ENCODE measurements at regions not wholly inside any gene's neighbourhood (a gene's known extent, or its start where the extent isn't known, plus 50 kb on each side); places are given as distances from the start of the nearest gene placed in this dataset.

- Mint-ChIP-seq H3K36me3 (ENCODE audit: low read depth) (no peaks in the 10 kb centered on the region), H3K4me3 (no peak overlapping the region), H3K9me3 (no peaks in the 10 kb centered on the region), H3K4me1 (ENCODE audit: low read depth) (no peaks in the 10 kb centered on the region), H3K27ac (no peak overlapping the region), H3K27me3 (no peaks in the 10 kb centered on the region)
- intact Hi-C loops (cut with micrococcal nuclease), result no loop called here
Measured at GRCh38 chr11:119847853-119848252, 118.9 kb upstream of the NECTIN1 start.

GRCh38 chr11:119846374-119846773, 117.4 kb upstream of the NECTIN1 start:
- no peaks in the 10 kb centered on the region for H3K4me1 Mint-ChIP-seq (ENCODE audit: low read depth)

GRCh38 chr11:119845756-119846155, 116.8 kb upstream of the NECTIN1 start:
- intact Hi-C loops (cut with micrococcal nuclease), result no loop called here
- peaks cover 2% of the 10 kb centered on the region for H3K27me3 Mint-ChIP-seq
- H3K27ac Mint-ChIP-seq, result no peak overlapping the region
- no peaks in the 10 kb centered on the region for H3K4me1 Mint-ChIP-seq (ENCODE audit: low read depth)
- H3K36me3 Mint-ChIP-seq (ENCODE audit: low read depth), result no peaks in the 10 kb centered on the region
- H3K4me3 Mint-ChIP-seq, result no peak overlapping the region
- no peaks in the 10 kb centered on the region for H3K9me3 Mint-ChIP-seq

More at GRCh38 chr11:119846374-119846773, 117.4 kb upstream of the NECTIN1 start:
- Mint-ChIP-seq H3K9me3 (no peaks in the 10 kb centered on the region), H3K27me3 (peaks cover 2% of the 10 kb centered on the region), H3K36me3 (ENCODE audit: low read depth) (no peaks in the 10 kb centered on the region), H3K4me3 (no peak overlapping the region), H3K27ac (no peak overlapping the region)
- intact Hi-C loops (cut with micrococcal nuclease), result no loop called here

- intact Hi-C loops (cut with micrococcal nuclease), result no loop called here
- no peaks in the 10 kb centered on the region for H3K36me3 Mint-ChIP-seq (ENCODE audit: low read depth)
- H3K4me3 Mint-ChIP-seq, result no peak overlapping the region
- no peaks in the 10 kb centered on the region for H3K4me1 Mint-ChIP-seq (ENCODE audit: low read depth)
- no peaks in the 10 kb centered on the region for H3K9me3 Mint-ChIP-seq
- H3K27me3 Mint-ChIP-seq, result peaks cover 2% of the 10 kb centered on the region
- H3K27ac Mint-ChIP-seq, result no peak overlapping the region
Measured at GRCh38 chr11:119845305-119845704, 116.3 kb upstream of the NECTIN1 start.

GRCh38 chr11:119844808-119845207, 115.8 kb upstream of the NECTIN1 start:
- Mint-ChIP-seq H3K27me3 (peaks cover 6% of the 10 kb centered on the region), H3K27ac (no peak overlapping the region), H3K9me3 (no peaks in the 10 kb centered on the region), H3K4me3 (no peak overlapping the region), H3K4me1 (ENCODE audit: low read depth) (no peaks in the 10 kb centered on the region), H3K36me3 (ENCODE audit: low read depth) (no peaks in the 10 kb centered on the region)
- intact Hi-C loops (cut with micrococcal nuclease), result no loop called here

- Mint-ChIP-seq H3K27me3 (peaks cover 12% of the 10 kb centered on the region), H3K36me3 (ENCODE audit: low read depth) (no peaks in the 10 kb centered on the region), H3K27ac (no peak overlapping the region), H3K4me1 (ENCODE audit: low read depth) (no peaks in the 10 kb centered on the region), H3K9me3 (no peaks in the 10 kb centered on the region), H3K4me3 (no peak overlapping the region)
- intact Hi-C loops (cut with micrococcal nuclease), result no loop called here
Measured at GRCh38 chr11:119843877-119844276, 114.9 kb upstream of the NECTIN1 start.

GRCh38 chr11:119842731-119843130, 113.7 kb upstream of the NECTIN1 start:
- H3K4me3 Mint-ChIP-seq, result no peak overlapping the region
- no peak overlapping the region for H3K27ac Mint-ChIP-seq
- H3K4me1 Mint-ChIP-seq (ENCODE audit: low read depth), result no peaks in the 10 kb centered on the region
- H3K36me3 Mint-ChIP-seq (ENCODE audit: low read depth), result no peaks in the 10 kb centered on the region
- H3K27me3 Mint-ChIP-seq, result peaks cover 17% of the 10 kb centered on the region
- H3K9me3 Mint-ChIP-seq, result no peaks in the 10 kb centered on the region
- intact Hi-C loops (cut with micrococcal nuclease), result no loop called here

GRCh38 chr11:119839476-119840133, 110.6 kb upstream of the NECTIN1 start:
- intact Hi-C loops (cut with micrococcal nuclease), result no loop called here
- Mint-ChIP-seq H3K27me3 (peaks cover 29% of the 10 kb centered on the region), H3K4me3 (no peak overlapping the region), H3K36me3 (ENCODE audit: low read depth) (no peaks in the 10 kb centered on the region), H3K4me1 (ENCODE audit: low read depth) (no peaks in the 10 kb centered on the region), H3K27ac (no peak overlapping the region), H3K9me3 (no peaks in the 10 kb centered on the region)

GRCh38 chr11:119835753-119836152, 106.8 kb upstream of the NECTIN1 start:
- H3K9me3 Mint-ChIP-seq, result no peaks in the 10 kb centered on the region
- no peak overlapping the region for H3K4me3 Mint-ChIP-seq
- no peaks in the 10 kb centered on the region for H3K4me1 Mint-ChIP-seq (ENCODE audit: low read depth)
- intact Hi-C loops (cut with micrococcal nuclease), result no loop called here
- peaks cover 43% of the 10 kb centered on the region for H3K27me3 Mint-ChIP-seq
- H3K36me3 Mint-ChIP-seq (ENCODE audit: low read depth), result no peaks in the 10 kb centered on the region
- no peak overlapping the region for H3K27ac Mint-ChIP-seq

GRCh38 chr11:119832202-119832935, 103.4 kb upstream of the NECTIN1 start:
- Mint-ChIP-seq H3K27me3 (peaks cover 43% of the 10 kb centered on the region), H3K27ac (no peak overlapping the region), H3K36me3 (ENCODE audit: low read depth) (no peaks in the 10 kb centered on the region), H3K4me3 (no peak overlapping the region), H3K9me3 (no peaks in the 10 kb centered on the region), H3K4me1 (ENCODE audit: low read depth) (no peaks in the 10 kb centered on the region)
- intact Hi-C loops (cut with micrococcal nuclease), result no loop called here

GRCh38 chr11:119831011-119831410, 102.0 kb upstream of the NECTIN1 start:
- intact Hi-C loops (cut with micrococcal nuclease), result no loop called here
- Mint-ChIP-seq H3K36me3 (ENCODE audit: low read depth) (no peaks in the 10 kb centered on the region), H3K27ac (no peak overlapping the region), H3K9me3 (no peaks in the 10 kb centered on the region), H3K27me3 (peaks cover 42% of the 10 kb centered on the region), H3K4me3 (no peak overlapping the region), H3K4me1 (ENCODE audit: low read depth) (no peaks in the 10 kb centered on the region)

- H3K4me3 Mint-ChIP-seq, result no peak overlapping the region
- no peaks in the 10 kb centered on the region for H3K9me3 Mint-ChIP-seq
- intact Hi-C loops (cut with micrococcal nuclease), result no loop called here
- H3K36me3 Mint-ChIP-seq (ENCODE audit: low read depth), result no peaks in the 10 kb centered on the region
- peaks cover 39% of the 10 kb centered on the region for H3K27me3 Mint-ChIP-seq
- no peak overlapping the region for H3K27ac Mint-ChIP-seq
- no peaks in the 10 kb centered on the region for H3K4me1 Mint-ChIP-seq (ENCODE audit: low read depth)
Measured at GRCh38 chr11:119830400-119830799, 101.4 kb upstream of the NECTIN1 start.

GRCh38 chr11:119829402-119829801, 100.4 kb upstream of the NECTIN1 start:
- Mint-ChIP-seq H3K27me3 (peaks cover 37% of the 10 kb centered on the region), H3K36me3 (ENCODE audit: low read depth) (no peaks in the 10 kb centered on the region), H3K4me3 (no peak overlapping the region), H3K4me1 (ENCODE audit: low read depth) (no peaks in the 10 kb centered on the region), H3K9me3 (no peaks in the 10 kb centered on the region), H3K27ac (no peak overlapping the region)
- intact Hi-C loops (cut with micrococcal nuclease), result no loop called here

- intact Hi-C loops (cut with micrococcal nuclease), result no loop called here
- H3K36me3 Mint-ChIP-seq (ENCODE audit: low read depth), result no peaks in the 10 kb centered on the region
- H3K9me3 Mint-ChIP-seq, result no peaks in the 10 kb centered on the region
- H3K27ac Mint-ChIP-seq, result no peak overlapping the region
- no peak overlapping the region for H3K4me3 Mint-ChIP-seq
- peaks cover 36% of the 10 kb centered on the region for H3K27me3 Mint-ChIP-seq
- no peaks in the 10 kb centered on the region for H3K4me1 Mint-ChIP-seq (ENCODE audit: low read depth)
Measured at GRCh38 chr11:119828819-119829218, 99.8 kb upstream of the NECTIN1 start.

GRCh38 chr11:119828006-119828405, 99.0 kb upstream of the NECTIN1 start:
- H3K27me3 Mint-ChIP-seq, result peaks cover 34% of the 10 kb centered on the region

More at GRCh38 chr11:119828006-119828405, 99.0 kb upstream of the NECTIN1 start:
- no peak overlapping the region for H3K27ac Mint-ChIP-seq
- H3K4me1 Mint-ChIP-seq (ENCODE audit: low read depth), result no peaks in the 10 kb centered on the region
- H3K9me3 Mint-ChIP-seq, result no peaks in the 10 kb centered on the region
- no peak overlapping the region for H3K4me3 Mint-ChIP-seq
- intact Hi-C loops (cut with micrococcal nuclease), result no loop called here
- no peaks in the 10 kb centered on the region for H3K36me3 Mint-ChIP-seq (ENCODE audit: low read depth)
